OCI-LY1 (cell line): ENCODE measurements at regions not wholly inside any gene's neighbourhood (a gene's known extent, or its start where the extent isn't known, plus 50 kb on each side); places are given as distances from the start of the nearest gene placed in this dataset.

Source experiments
- EZH2 ChIP-seq: fragments of 200-600 bp; sonication (generic), shearing (Covaris generic); IDR thresholded peaks from 2 replicates; pipeline ENCODE4 v1.8.0; 2017; ENCODE audit warnings: borderline replicate concordance, mixed run types, mild to moderate bottlenecking, antibody characterized with exemption, low read length, moderate library complexity, mixed read lengths
- TF ChIP-seq, protein P1 (sequence below): fragments of 200-600 bp; sonication (generic), shearing (Covaris generic); IDR thresholded peaks from 2 replicates; pipeline ENCODE4 v1.5.1; 2017; ENCODE audit warnings: mild to moderate bottlenecking, antibody characterized with exemption, low read length, moderate library complexity, mixed read lengths

DNA sequence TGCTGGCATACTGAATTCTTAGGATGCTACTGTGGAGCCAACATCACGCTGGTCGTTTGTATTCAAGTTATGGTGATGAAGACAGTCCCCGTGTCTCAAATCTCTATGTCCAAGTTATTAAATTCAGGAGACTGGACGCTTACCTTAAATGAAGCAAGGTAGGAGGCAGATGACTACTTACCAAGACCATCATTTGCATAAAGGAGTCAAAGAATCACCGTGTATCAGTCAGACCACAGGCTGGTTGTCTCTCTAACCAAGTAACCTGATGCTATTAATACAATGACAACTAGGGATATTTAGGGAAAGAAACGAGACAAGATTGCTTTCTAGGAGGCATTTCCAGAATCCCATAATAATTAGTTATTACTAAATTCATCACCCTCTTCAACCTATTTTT, 78.1 kb upstream of the FRMD6 start:
- TF ChIP-seq, protein P1, sequence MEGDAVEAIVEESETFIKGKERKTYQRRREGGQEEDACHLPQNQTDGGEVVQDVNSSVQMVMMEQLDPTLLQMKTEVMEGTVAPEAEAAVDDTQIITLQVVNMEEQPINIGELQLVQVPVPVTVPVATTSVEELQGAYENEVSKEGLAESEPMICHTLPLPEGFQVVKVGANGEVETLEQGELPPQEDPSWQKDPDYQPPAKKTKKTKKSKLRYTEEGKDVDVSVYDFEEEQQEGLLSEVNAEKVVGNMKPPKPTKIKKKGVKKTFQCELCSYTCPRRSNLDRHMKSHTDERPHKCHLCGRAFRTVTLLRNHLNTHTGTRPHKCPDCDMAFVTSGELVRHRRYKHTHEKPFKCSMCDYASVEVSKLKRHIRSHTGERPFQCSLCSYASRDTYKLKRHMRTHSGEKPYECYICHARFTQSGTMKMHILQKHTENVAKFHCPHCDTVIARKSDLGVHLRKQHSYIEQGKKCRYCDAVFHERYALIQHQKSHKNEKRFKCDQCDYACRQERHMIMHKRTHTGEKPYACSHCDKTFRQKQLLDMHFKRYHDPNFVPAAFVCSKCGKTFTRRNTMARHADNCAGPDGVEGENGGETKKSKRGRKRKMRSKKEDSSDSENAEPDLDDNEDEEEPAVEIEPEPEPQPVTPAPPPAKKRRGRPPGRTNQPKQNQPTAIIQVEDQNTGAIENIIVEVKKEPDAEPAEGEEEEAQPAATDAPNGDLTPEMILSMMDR, result no peak
- no peak for TF ChIP-seq EZH2
